Forelimb muscle (tissue), 1 donor: ENCODE measurements at regions not wholly inside any gene's neighbourhood (a gene's known extent, or its start where the extent isn't known, plus 50 kb on each side); places are given as distances from the start of the nearest gene placed in this dataset.
"Not testable (repeated sequence)": the region's sequence is repeated elsewhere in the genome, so short reads cannot be mapped to it uniquely, and the experiment has no call there.

Experiments used
- DNase-seq: peaks from one replicate; pipeline ENCODE4 v3.0.0-alpha.2; 2013; ENCODE audit warnings: low read depth

GRCh38 chr5:98111686-98112085 lies 661.8 kb upstream of the RGMB start:
- DNase-seq = no peak

GRCh38 chr5:98121036-98121936 lies 652.2 kb upstream of the RGMB start:
- DNase-seq = no peak

GRCh38 chr5:98128271-98128670 lies 645.2 kb upstream of the RGMB start:
- no peak for DNase-seq

- DNase-seq = no peak
Observed at GRCh38 chr5:98128846-98129245, 644.6 kb upstream of the RGMB start.

- no peak for DNase-seq
Observed at GRCh38 chr5:98130261-98131035, 643.0 kb upstream of the RGMB start.

- no peak for DNase-seq
Observed at GRCh38 chr5:98144116-98144515, 629.3 kb upstream of the RGMB start.

GRCh38 chr5:98144710-98145109 lies 628.8 kb upstream of the RGMB start:
- DNase-seq = no peak

GRCh38 chr5:98157368-98157767 lies 616.1 kb upstream of the RGMB start:
- no peak for DNase-seq

- no peak for DNase-seq
Observed at GRCh38 chr5:98158440-98158839, 615.0 kb upstream of the RGMB start.

- no peak for DNase-seq
Observed at GRCh38 chr5:98163796-98164493, 609.5 kb upstream of the RGMB start.

GRCh38 chr5:98168871-98169270 lies 604.6 kb upstream of the RGMB start:
- no peak for DNase-seq

- no peak for DNase-seq
Observed at GRCh38 chr5:98170994-98171393, 602.5 kb upstream of the RGMB start.

- no peak for DNase-seq
Observed at GRCh38 chr5:98173334-98173733, 600.1 kb upstream of the RGMB start.

GRCh38 chr5:98175474-98175873 lies 598.0 kb upstream of the RGMB start:
- no peak for DNase-seq

GRCh38 chr5:98179791-98180755 lies 593.4 kb upstream of the RGMB start:
- DNase-seq = no peak

GRCh38 chr5:98186128-98186527 lies 587.3 kb upstream of the RGMB start:
- no peak for DNase-seq

- no peak for DNase-seq
Observed at GRCh38 chr5:98187945-98188344, 585.5 kb upstream of the RGMB start.

GRCh38 chr5:98190344-98190743 lies 583.1 kb upstream of the RGMB start:
- not testable (repeated sequence) for DNase-seq

GRCh38 chr5:98193921-98194760 lies 579.3 kb upstream of the RGMB start:
- no peak for DNase-seq
